Fibroblast of lung (primary cell): ENCODE measurements at regions not wholly inside any gene's neighbourhood (a gene's known extent, or its start where the extent isn't known, plus 50 kb on each side); places are given as distances from the start of the nearest gene placed in this dataset.

ENCODE experiments used
- DNase-seq, 2 donors: peaks; one replicate each; pipeline versions ENCODE4 v3.0.0 to v3.0.0-alpha.2; 2010; ENCODE audit warnings: low read depth in 2 of 2
- H2AFZ ChIP-seq: 2 replicates; pipeline ENCODE4 v1.5.1; 2012; ENCODE audit warnings: low read length, control low read depth, inconsistent platforms
- H3K27ac ChIP-seq: 2 replicates; pipeline ENCODE4 v1.5.1; 2011; ENCODE audit warnings: low read length, control low read depth; ENCODE audit not compliant: insufficient read depth
- H3K27me3 ChIP-seq: 2 replicates; pipeline ENCODE4 v1.5.1; 2011; ENCODE audit warnings: mild to moderate bottlenecking, low read length; ENCODE audit not compliant: control insufficient read depth, insufficient read depth
- H3K36me3 ChIP-seq: 2 replicates; pipeline ENCODE4 v1.5.1; 2011; ENCODE audit warnings: low read length; ENCODE audit not compliant: control insufficient read depth, insufficient read depth
- H3K4me1 ChIP-seq: 2 replicates; pipeline ENCODE4 v1.5.1; 2011; ENCODE audit warnings: low read length; ENCODE audit not compliant: control insufficient read depth, insufficient read depth; ENCODE audit errors: extremely low read depth
- H3K4me2 ChIP-seq: 2 replicates; pipeline ENCODE4 v1.5.1; 2011; ENCODE audit warnings: low read length, control low read depth; ENCODE audit not compliant: insufficient read depth; ENCODE audit errors: extremely low read depth
- H3K4me3 ChIP-seq, 4 experiments: fragments of 200-600 bp in 1 of 4; sonication (generic) in 1 of 4; replicated peaks in 1 of 4; 2 replicates each; pipeline ENCODE4 v1.5.1; 2011 to 2016; ENCODE audit warnings: low read length in 4 of 4, low read depth in 3 of 4, mild to moderate bottlenecking in 3 of 4, control low read depth in 2 of 4, inconsistent platforms in 1 of 4, mixed read lengths in 1 of 4; ENCODE audit not compliant: insufficient read depth in 1 of 4; ENCODE audit errors: control extremely low read depth in 1 of 4
- H3K79me2 ChIP-seq: 2 replicates; pipeline ENCODE4 v1.5.1; 2012; ENCODE audit warnings: mild to moderate bottlenecking, low read length, inconsistent platforms; ENCODE audit not compliant: control insufficient read depth, insufficient read depth
- H3K9ac ChIP-seq: 2 replicates; pipeline ENCODE4 v1.5.1; 2011; ENCODE audit warnings: mild to moderate bottlenecking, low read length, control low read depth; ENCODE audit not compliant: insufficient read depth
- H3K9me3 ChIP-seq: 2 replicates; pipeline ENCODE4 v1.5.1; 2012; ENCODE audit warnings: low read depth, low read length; ENCODE audit not compliant: control insufficient read depth, insufficient read depth
- H4K20me1 ChIP-seq: 2 replicates; pipeline ENCODE4 v1.5.1; 2011; ENCODE audit warnings: low read length; ENCODE audit not compliant: control insufficient read depth, insufficient read depth; ENCODE audit errors: extremely low read depth
- EZH2 ChIP-seq: IDR thresholded peaks from 2 replicates; pipeline ENCODE4 v1.5.1; 2012; ENCODE audit warnings: low read length, control low read depth, mild to moderate bottlenecking; ENCODE audit errors: missing control alignments
- TF ChIP-seq, protein P1 (sequence below), 2 donors: IDR thresholded peaks in 1 of 2; conservative IDR thresholded peaks in 1 of 2; 1 replicate in 1 of 2; 2 replicates in 1 of 2; pipeline ENCODE4 v1.5.1; 2011 to 2012; ENCODE audit warnings: low read length in 2 of 2, control low read depth in 1 of 2, inconsistent platforms in 1 of 2, low read depth in 1 of 2, mild to moderate bottlenecking in 1 of 2

DNA sequence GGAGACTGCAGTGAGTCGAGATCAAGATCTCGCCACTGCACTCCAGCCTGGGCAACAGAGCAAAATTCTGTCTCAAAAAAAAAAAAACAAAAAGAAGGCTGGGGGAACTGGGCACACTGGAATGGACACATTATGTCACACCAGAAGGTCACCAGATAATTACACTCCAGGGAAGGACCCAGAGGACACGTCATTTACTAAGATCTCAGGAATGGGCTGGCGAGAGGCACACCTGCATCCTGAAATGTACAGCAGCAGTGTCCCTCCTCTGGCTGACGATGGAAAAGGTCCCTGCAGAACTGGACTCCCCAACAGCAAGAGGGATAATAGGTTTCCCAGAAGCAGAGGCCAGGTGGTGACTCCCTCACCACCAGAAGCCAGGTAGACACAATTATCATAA lies 243.5 kb downstream of the BCL11B start:
- no peak overlapping the region for H3K4me3 ChIP-seq
- no peak overlapping the region for H3K4me2 ChIP-seq
- no peaks in the 10 kb centered on the region for H3K36me3 ChIP-seq
- no peak for DNase-seq
- H2AFZ ChIP-seq: no peak overlapping the region
- TF ChIP-seq, protein P1, sequence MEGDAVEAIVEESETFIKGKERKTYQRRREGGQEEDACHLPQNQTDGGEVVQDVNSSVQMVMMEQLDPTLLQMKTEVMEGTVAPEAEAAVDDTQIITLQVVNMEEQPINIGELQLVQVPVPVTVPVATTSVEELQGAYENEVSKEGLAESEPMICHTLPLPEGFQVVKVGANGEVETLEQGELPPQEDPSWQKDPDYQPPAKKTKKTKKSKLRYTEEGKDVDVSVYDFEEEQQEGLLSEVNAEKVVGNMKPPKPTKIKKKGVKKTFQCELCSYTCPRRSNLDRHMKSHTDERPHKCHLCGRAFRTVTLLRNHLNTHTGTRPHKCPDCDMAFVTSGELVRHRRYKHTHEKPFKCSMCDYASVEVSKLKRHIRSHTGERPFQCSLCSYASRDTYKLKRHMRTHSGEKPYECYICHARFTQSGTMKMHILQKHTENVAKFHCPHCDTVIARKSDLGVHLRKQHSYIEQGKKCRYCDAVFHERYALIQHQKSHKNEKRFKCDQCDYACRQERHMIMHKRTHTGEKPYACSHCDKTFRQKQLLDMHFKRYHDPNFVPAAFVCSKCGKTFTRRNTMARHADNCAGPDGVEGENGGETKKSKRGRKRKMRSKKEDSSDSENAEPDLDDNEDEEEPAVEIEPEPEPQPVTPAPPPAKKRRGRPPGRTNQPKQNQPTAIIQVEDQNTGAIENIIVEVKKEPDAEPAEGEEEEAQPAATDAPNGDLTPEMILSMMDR (conservative IDR thresholded peaks at IDR 0.05 in 1 of 2, IDR thresholded peaks at IDR 0.05 in 1 of 2; ENCODE audit: low read depth in 1 of 2, low read length in 2 of 2): no peak
- TF ChIP-seq EZH2: no peak
- no peak overlapping the region for H3K9ac ChIP-seq
- H3K27me3 ChIP-seq: no peaks in the 10 kb centered on the region
- H3K79me2 ChIP-seq: no peaks in the 10 kb centered on the region
- H4K20me1 ChIP-seq: no peaks in the 10 kb centered on the region
- H3K4me1 ChIP-seq: no peaks in the 10 kb centered on the region
- no peaks in the 10 kb centered on the region for H3K9me3 ChIP-seq
- H3K27ac ChIP-seq: no peak overlapping the region

- no peak for DNase-seq
- H3K27me3 ChIP-seq: no peaks in the 10 kb centered on the region
These were observed 242.7 kb downstream of the BCL11B start for GRCh38 chr14:99029145-99029915.

DNA sequence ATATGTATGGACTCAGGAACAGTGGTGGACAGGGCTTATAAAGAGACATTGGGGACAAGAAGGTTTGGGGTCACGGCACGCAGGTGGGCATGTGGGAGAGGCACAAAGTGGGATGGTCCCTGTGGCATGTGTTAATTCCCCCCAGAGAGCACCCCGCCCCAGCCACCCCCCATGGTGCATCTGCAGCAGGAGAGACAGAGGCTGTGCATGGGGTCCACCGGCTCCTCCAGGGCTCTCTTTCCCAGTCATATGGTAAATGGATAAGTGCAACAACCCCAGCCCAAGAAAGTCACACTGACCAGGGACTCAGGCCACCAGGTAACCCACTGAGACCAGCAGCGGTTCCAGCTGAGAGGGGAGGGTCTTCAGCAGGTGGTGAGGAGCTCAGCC lies 242.1 kb downstream of the BCL11B start:
- Histone ChIP-seq H3K9me3 (no peaks in the 10 kb centered on the region), H3K36me3 (no peaks in the 10 kb centered on the region), H3K27ac (no peak overlapping the region), H3K79me2 (no peaks in the 10 kb centered on the region), H3K4me2 (no peak overlapping the region), H3K9ac (no peak overlapping the region), H4K20me1 (no peaks in the 10 kb centered on the region), H3K4me3 (no peak overlapping the region), H3K4me1 (no peaks in the 10 kb centered on the region), H3K27me3 (no peaks in the 10 kb centered on the region), H2AFZ (no peak overlapping the region)
- TF ChIP-seq, protein P1 (conservative IDR thresholded peaks at IDR 0.05 in 1 of 2, IDR thresholded peaks at IDR 0.05 in 1 of 2; ENCODE audit: low read depth in 1 of 2, low read length in 2 of 2): no peak
- no peak for TF ChIP-seq EZH2
- no peak for DNase-seq

More at GRCh38 chr14:99029145-99029915, 242.7 kb downstream of the BCL11B start:
- no peak overlapping the region for H3K9ac ChIP-seq
- no peak for TF ChIP-seq EZH2
- TF ChIP-seq, protein P1 (conservative IDR thresholded peaks at IDR 0.05 in 1 of 2, IDR thresholded peaks at IDR 0.05 in 1 of 2; ENCODE audit: low read depth in 1 of 2, low read length in 2 of 2): no peak
- no peaks in the 10 kb centered on the region for H3K4me1 ChIP-seq
- no peaks in the 10 kb centered on the region for H3K79me2 ChIP-seq
- H2AFZ ChIP-seq: no peak overlapping the region
- H3K9me3 ChIP-seq: no peaks in the 10 kb centered on the region
- no peaks in the 10 kb centered on the region for H4K20me1 ChIP-seq
- no peak overlapping the region for H3K4me2 ChIP-seq
- no peak overlapping the region for H3K27ac ChIP-seq
- no peak overlapping the region for H3K4me3 ChIP-seq
- H3K36me3 ChIP-seq: no peaks in the 10 kb centered on the region
